ENCODE measurements at regions not wholly inside any gene's neighbourhood (a gene's known extent, or its start where the extent isn't known, plus 50 kb on each side); places are given as distances from the start of the nearest gene placed in this dataset.

DNA sequence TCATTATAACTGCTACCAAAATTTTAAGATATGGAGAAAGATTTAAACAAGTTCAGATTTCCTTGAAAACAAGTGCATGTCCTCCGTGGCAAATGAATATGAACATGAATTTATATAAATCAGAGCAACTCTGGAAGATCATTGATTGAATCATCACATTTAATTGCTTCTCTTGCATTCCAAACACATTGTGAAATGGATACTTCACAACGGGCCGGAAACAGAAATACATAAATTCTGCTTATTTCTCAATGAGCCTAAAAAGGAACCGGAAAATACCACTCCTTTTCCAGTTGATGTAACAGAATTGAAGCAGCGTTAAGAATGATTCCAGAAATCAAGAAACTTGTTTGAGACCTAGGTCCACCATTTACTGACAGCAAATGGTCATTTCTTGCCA lies 134.6 kb upstream of the BTN3A2 start:
- TF ChIP-seq, protein P1, sequence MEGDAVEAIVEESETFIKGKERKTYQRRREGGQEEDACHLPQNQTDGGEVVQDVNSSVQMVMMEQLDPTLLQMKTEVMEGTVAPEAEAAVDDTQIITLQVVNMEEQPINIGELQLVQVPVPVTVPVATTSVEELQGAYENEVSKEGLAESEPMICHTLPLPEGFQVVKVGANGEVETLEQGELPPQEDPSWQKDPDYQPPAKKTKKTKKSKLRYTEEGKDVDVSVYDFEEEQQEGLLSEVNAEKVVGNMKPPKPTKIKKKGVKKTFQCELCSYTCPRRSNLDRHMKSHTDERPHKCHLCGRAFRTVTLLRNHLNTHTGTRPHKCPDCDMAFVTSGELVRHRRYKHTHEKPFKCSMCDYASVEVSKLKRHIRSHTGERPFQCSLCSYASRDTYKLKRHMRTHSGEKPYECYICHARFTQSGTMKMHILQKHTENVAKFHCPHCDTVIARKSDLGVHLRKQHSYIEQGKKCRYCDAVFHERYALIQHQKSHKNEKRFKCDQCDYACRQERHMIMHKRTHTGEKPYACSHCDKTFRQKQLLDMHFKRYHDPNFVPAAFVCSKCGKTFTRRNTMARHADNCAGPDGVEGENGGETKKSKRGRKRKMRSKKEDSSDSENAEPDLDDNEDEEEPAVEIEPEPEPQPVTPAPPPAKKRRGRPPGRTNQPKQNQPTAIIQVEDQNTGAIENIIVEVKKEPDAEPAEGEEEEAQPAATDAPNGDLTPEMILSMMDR (IDR thresholded peaks at IDR 0.05; ENCODE audit: insufficient read depth, low read length, poor library complexity, severe bottlenecking), result no peak
- no peak for DNase-seq (ENCODE audit: extremely low read depth, insufficient read length)
- no peaks in the 10 kb centered on the region for H3K27me3 ChIP-seq (replicated peaks; ENCODE audit: control insufficient read depth, insufficient read depth, low read length)
- no peaks in the 10 kb centered on the region for H3K36me3 ChIP-seq (ENCODE audit: control insufficient read depth, insufficient read depth, low read length)
- no peak overlapping the region for H3K4me3 ChIP-seq (replicated peaks; ENCODE audit: low read depth, low read length)

DNA sequence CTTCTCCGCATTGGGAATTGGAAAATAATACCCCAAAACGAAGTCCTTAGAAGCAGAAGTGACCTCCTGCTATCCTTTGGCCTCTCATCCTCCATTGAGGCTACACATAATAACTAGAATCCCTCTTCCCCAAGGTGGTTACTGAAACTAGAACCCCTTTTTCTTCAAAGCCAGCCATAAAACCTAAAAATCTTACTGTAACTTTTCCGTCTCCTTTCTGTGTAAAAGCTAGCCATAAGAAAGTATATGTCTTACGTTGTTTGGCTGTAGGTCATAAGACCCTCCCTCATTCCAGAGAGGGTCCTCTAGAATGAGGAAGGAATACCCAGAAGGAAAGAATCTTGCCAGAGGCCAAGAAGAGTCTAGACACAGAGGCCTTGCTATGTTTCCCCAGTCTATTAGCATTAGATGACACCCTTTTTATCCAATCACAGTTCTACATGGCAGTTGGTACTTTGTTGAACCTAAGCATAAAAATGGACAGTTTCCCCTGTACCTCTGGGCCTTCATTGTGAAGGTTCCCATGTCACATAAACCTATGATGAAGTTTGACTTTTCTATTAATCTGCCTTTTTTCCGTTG lies 133.9 kb upstream of the BTN3A2 start:
- TF ChIP-seq, protein P1 (IDR thresholded peaks at IDR 0.05; ENCODE audit: insufficient read depth, low read length, poor library complexity, severe bottlenecking), result no peak
- Histone ChIP-seq H3K36me3 (ENCODE audit: control insufficient read depth, insufficient read depth, low read length) (no peaks in the 10 kb centered on the region), H3K4me3 (replicated peaks; ENCODE audit: low read depth, low read length) (no peak overlapping the region), H3K27me3 (replicated peaks; ENCODE audit: control insufficient read depth, insufficient read depth, low read length) (no peaks in the 10 kb centered on the region)
- no peak for DNase-seq (ENCODE audit: extremely low read depth, insufficient read length)

DNA sequence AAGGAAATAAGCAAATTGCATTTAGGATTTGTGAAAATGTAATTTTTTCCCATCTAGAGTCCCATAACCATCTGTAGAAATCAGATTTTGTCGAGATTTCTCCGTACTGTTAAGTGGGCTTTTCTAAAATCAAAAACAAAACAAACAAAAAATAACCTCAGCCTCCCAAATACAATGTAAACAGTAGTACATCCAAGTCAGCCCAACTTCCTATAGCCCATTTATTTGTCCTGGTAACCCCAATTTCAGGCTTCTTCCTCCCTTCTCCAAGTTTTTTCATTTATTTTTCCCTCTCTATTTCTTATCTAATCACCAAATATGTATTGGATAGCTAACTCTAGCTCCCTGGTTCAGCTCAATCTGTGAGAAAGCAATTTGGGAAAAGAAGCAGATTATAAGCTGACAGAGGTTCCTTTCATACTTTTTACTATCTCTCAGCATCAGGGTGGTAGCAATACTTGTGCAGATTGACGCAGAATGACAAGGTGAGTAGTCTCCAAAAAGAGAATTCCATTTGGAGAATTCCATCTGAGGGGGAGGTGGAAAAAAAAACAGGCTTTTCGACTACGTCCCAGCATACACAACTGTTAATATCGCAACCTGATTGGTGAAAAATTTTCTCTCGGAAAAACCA lies 132.6 kb upstream of the BTN3A2 start:
- no peaks in the 10 kb centered on the region for H3K27me3 ChIP-seq (replicated peaks; ENCODE audit: control insufficient read depth, insufficient read depth, low read length)
- no peak for DNase-seq (ENCODE audit: extremely low read depth, insufficient read length)
- no peaks in the 10 kb centered on the region for H3K36me3 ChIP-seq (ENCODE audit: control insufficient read depth, insufficient read depth, low read length)
- TF ChIP-seq, protein P1 (IDR thresholded peaks at IDR 0.05; ENCODE audit: insufficient read depth, low read length, poor library complexity, severe bottlenecking), result no peak
- H3K4me3 ChIP-seq (replicated peaks; ENCODE audit: low read depth, low read length), result peak overlapping the region; percentile 18; the same call in 1 of the 2 replicates

- Histone ChIP-seq H3K4me3 (replicated peaks; ENCODE audit: low read depth, low read length) (peak overlapping the region; percentile 55), H3K27me3 (replicated peaks; ENCODE audit: control insufficient read depth, insufficient read depth, low read length) (no peaks in the 10 kb centered on the region), H3K36me3 (ENCODE audit: control insufficient read depth, insufficient read depth, low read length) (no peaks in the 10 kb centered on the region)
- TF ChIP-seq, protein P1 (IDR thresholded peaks at IDR 0.05; ENCODE audit: insufficient read depth, low read length, poor library complexity, severe bottlenecking), result no peak
- DNase-seq (ENCODE audit: extremely low read depth, insufficient read length), result peak; percentile 75
These were observed 131.9 kb upstream of the BTN3A2 start for GRCh38 chr6:26232940-26233648.

- DNase-seq (ENCODE audit: extremely low read depth, insufficient read length), result peak; percentile 88
- Histone ChIP-seq H3K4me3 (replicated peaks; ENCODE audit: low read depth, low read length) (peak overlapping the region; percentile 55), H3K36me3 (ENCODE audit: control insufficient read depth, insufficient read depth, low read length) (no peaks in the 10 kb centered on the region), H3K27me3 (replicated peaks; ENCODE audit: control insufficient read depth, insufficient read depth, low read length) (no peaks in the 10 kb centered on the region)
- TF ChIP-seq, protein P1 (IDR thresholded peaks at IDR 0.05; ENCODE audit: insufficient read depth, low read length, poor library complexity, severe bottlenecking), result no peak
These were observed 131.2 kb upstream of the BTN3A2 start for GRCh38 chr6:26233649-26234420.
